ENCODE measurements at regions not wholly inside any gene's neighbourhood (a gene's known extent, or its start where the extent isn't known, plus 50 kb on each side); places are given as distances from the start of the nearest gene placed in this dataset.

GRCh38 chr1:76759171-76759860, 108.0 kb upstream of the ST6GALNAC5 start:
- TF ChIP-seq POLR2AphosphoS5 (IDR thresholded peaks at IDR 0.05; ENCODE audit: low read depth, low read length) (no peak), YY1 (IDR thresholded peaks at IDR 0.05; ENCODE audit: insufficient read depth, insufficient replicate concordance, low read depth, low read length) (no peak), SSRP1 (CRISPR knock-in tag; IDR thresholded peaks at IDR 0.05) (no peak)

Data from HepG2 (cell line).